ENCODE measurements at regions not wholly inside any gene's neighbourhood (a gene's known extent, or its start where the extent isn't known, plus 50 kb on each side); places are given as distances from the start of the nearest gene placed in this dataset.

DNA sequence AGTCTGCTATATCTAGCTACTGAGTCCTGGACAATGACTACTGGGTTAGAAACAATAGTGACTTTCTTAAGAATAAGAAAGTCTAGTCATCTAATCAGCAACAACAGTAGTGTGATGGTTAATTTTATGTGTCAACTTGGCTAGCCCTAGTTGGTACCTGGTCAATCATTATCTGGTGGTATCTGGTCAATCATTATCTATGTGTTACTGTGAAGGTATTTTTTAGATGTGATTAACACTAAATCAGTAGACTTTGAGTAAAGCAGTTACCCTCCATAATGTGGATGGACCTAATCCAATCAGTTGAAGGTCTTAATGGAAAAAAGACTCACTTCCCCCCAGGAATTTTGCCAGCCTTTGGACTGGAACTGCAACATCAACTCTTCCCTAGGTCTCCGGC, 312.6 kb downstream of the SIPA1L2 start:
- TF ChIP-seq, protein P1, sequence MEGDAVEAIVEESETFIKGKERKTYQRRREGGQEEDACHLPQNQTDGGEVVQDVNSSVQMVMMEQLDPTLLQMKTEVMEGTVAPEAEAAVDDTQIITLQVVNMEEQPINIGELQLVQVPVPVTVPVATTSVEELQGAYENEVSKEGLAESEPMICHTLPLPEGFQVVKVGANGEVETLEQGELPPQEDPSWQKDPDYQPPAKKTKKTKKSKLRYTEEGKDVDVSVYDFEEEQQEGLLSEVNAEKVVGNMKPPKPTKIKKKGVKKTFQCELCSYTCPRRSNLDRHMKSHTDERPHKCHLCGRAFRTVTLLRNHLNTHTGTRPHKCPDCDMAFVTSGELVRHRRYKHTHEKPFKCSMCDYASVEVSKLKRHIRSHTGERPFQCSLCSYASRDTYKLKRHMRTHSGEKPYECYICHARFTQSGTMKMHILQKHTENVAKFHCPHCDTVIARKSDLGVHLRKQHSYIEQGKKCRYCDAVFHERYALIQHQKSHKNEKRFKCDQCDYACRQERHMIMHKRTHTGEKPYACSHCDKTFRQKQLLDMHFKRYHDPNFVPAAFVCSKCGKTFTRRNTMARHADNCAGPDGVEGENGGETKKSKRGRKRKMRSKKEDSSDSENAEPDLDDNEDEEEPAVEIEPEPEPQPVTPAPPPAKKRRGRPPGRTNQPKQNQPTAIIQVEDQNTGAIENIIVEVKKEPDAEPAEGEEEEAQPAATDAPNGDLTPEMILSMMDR (IDR thresholded peaks at IDR 0.05) = no peak
- no peak for TF ChIP-seq POLR2A (IDR thresholded peaks at IDR 0.05)

All from Peyer's patch (tissue), 4 donors.